IMR-90 (cell line): ENCODE measurements at regions not wholly inside any gene's neighbourhood (a gene's known extent, or its start where the extent isn't known, plus 50 kb on each side); places are given as distances from the start of the nearest gene placed in this dataset.

Experiments
- ATAC-seq: fragments of 200-7000 bp; cut with Tn5 transposase; 2 replicates; pipeline ENCODE4 v1.9.1; 2020; ENCODE audit warnings: low read depth, mild to moderate bottlenecking, moderate library complexity
- BruUV-seq: library from RNA; stranded (reverse); fragments of 400-500 nt; replicated peaks from 2 replicates; lab custom pipeline; 2021; lab: Mats Ljungman, UMichigan
- CTCF ChIA-PET: fragments of 300-600 bp; formaldehyde crosslinking; extraction: SDS; loops from one replicate; lab custom pipeline; 2021; ENCODE audit warnings: antibody characterized with exemption; lab: Yijun Ruan, JAX
- POLR2A ChIA-PET: fragments of 300-600 bp; sonication (Branson Sonifier 250); formaldehyde crosslinking; loops from one replicate; lab custom pipeline; 2022; ENCODE audit warnings: antibody characterized with exemption; ENCODE audit not compliant: unreplicated experiment; lab: Charles Lee
- DNase-seq: peaks from one replicate; pipeline ENCODE4 v3.0.0; 2013
- H2AFZ ChIP-seq: replicated peaks from 2 replicates; pipeline ENCODE3; 2013; ENCODE audit warnings: low read length, mild to moderate bottlenecking; ENCODE audit not compliant: poor library complexity
- H2AK5ac ChIP-seq: 2 replicates; pipeline ENCODE4 v1.6.1; 2013; ENCODE audit warnings: low read depth, low read length, inconsistent platforms
- H2AK9ac ChIP-seq: replicated peaks from 2 replicates; pipeline ENCODE3; 2013; ENCODE audit warnings: mild to moderate bottlenecking, low read depth, low read length, moderate library complexity; ENCODE audit not compliant: poor library complexity
- H2BK120ac ChIP-seq: 2 replicates; pipeline ENCODE4 v1.6.1; 2013; ENCODE audit warnings: low read depth, low read length, inconsistent platforms
- H2BK15ac ChIP-seq: 3 replicates; pipeline ENCODE4 v1.6.1; 2013; ENCODE audit warnings: low read depth, low read length, inconsistent platforms
- H2BK20ac ChIP-seq: 2 replicates; pipeline ENCODE4 v1.6.1; 2013; ENCODE audit warnings: low read depth, mild to moderate bottlenecking, inconsistent platforms, low read length, moderate library complexity
- H2BK5ac ChIP-seq: 2 replicates; pipeline ENCODE4 v1.6.1; 2013; ENCODE audit warnings: mild to moderate bottlenecking, low read depth, low read length, inconsistent platforms; ENCODE audit not compliant: poor library complexity, severe bottlenecking
- H3K14ac ChIP-seq: replicated peaks from 2 replicates; pipeline ENCODE4 v1.6.1; 2013; ENCODE audit warnings: low read depth, low read length, inconsistent platforms
- H3K18ac ChIP-seq: 2 replicates; pipeline ENCODE4 v1.6.1; 2013; ENCODE audit warnings: low read depth, low read length, control low read depth
- H3K23ac ChIP-seq: 2 replicates; pipeline ENCODE4 v1.6.1; 2013; ENCODE audit warnings: low read depth, low read length, inconsistent platforms
- H3K27ac ChIP-seq: 2 replicates; pipeline ENCODE4 v1.5.1; 2013; ENCODE audit warnings: mild to moderate bottlenecking, control low read depth, low read length; ENCODE audit not compliant: insufficient read depth
- H3K27me3 ChIP-seq: 2 replicates; pipeline ENCODE4 v1.6.1; 2013; ENCODE audit warnings: low read length; ENCODE audit not compliant: control insufficient read depth, insufficient read depth
- H3K36me3 ChIP-seq: 2 replicates; pipeline ENCODE4 v1.6.1; 2013; ENCODE audit warnings: low read length, mixed read lengths; ENCODE audit not compliant: control insufficient read depth, insufficient read depth
- H3K4ac ChIP-seq: 2 replicates; pipeline ENCODE4 v1.6.1; 2013; ENCODE audit warnings: low read depth, low read length, inconsistent platforms
- H3K4me1 ChIP-seq: 2 replicates; pipeline ENCODE4 v1.6.1; 2013; ENCODE audit warnings: low read length, mixed read lengths; ENCODE audit not compliant: control insufficient read depth, insufficient read depth
- H3K4me2 ChIP-seq: 2 replicates; pipeline ENCODE4 v1.6.1; 2013; ENCODE audit warnings: low read depth, mild to moderate bottlenecking, control low read depth, low read length, moderate library complexity
- H3K4me3 ChIP-seq: 2 replicates; pipeline ENCODE4 v1.5.1; 2013; ENCODE audit warnings: low read depth, mild to moderate bottlenecking, control low read depth, low read length, moderate library complexity; ENCODE audit not compliant: insufficient read depth
- H3K56ac ChIP-seq: 2 replicates; pipeline ENCODE4 v1.6.1; 2013; ENCODE audit warnings: low read length, inconsistent platforms; ENCODE audit not compliant: insufficient read depth; ENCODE audit errors: extremely low read depth
- H3K79me1 ChIP-seq, 2 experiments: 2 replicates each; pipeline ENCODE4 v1.6.1; 2013; ENCODE audit warnings: low read length in 2 of 2, inconsistent platforms in 1 of 2, low read depth in 1 of 2
- H3K9ac ChIP-seq: 2 replicates; pipeline ENCODE4 v1.6.1; 2013; ENCODE audit warnings: low read depth, low read length, control low read depth
- H3K9me1 ChIP-seq: 2 replicates; pipeline ENCODE4 v1.6.1; 2013; ENCODE audit warnings: low read length, inconsistent platforms; ENCODE audit not compliant: insufficient read depth
- H3K9me3 ChIP-seq: 2 replicates; pipeline ENCODE4 v1.6.1; 2013; ENCODE audit warnings: low read length; ENCODE audit not compliant: control insufficient read depth, insufficient read depth
- H4K20me1 ChIP-seq: 2 replicates; pipeline ENCODE4 v1.6.1; 2013; ENCODE audit warnings: low read length, inconsistent platforms; ENCODE audit not compliant: insufficient read depth
- H4K5ac ChIP-seq: 2 replicates; pipeline ENCODE4 v1.6.1; 2013; ENCODE audit warnings: mild to moderate bottlenecking, low read depth, low read length, control low read depth
- H4K8ac ChIP-seq, 2 experiments: 2 replicates each; pipeline ENCODE4 v1.6.1; 2013; ENCODE audit warnings: low read depth in 2 of 2, low read length in 2 of 2, control low read depth in 1 of 2, inconsistent platforms in 1 of 2
- H4K91ac ChIP-seq: 2 replicates; pipeline ENCODE4 v1.6.1; 2013; ENCODE audit warnings: low read depth, low read length, inconsistent platforms; ENCODE audit not compliant: insufficient read depth
- BHLHE40 ChIP-seq: fragments of 150-350 bp; IDR thresholded peaks from 2 replicates; pipeline ENCODE4 v1.6.1; 2016; ENCODE audit warnings: mild to moderate bottlenecking, low read depth, low read length
- CEBPB ChIP-seq: IDR thresholded peaks from 2 replicates; pipeline ENCODE4 v1.6.1; 2012; ENCODE audit warnings: low read depth, low read length, improper control_type of control experiment
- CHD1 ChIP-seq: IDR thresholded peaks from 2 replicates; pipeline ENCODE4 v1.6.1; 2012; ENCODE audit warnings: low read depth, low read length, improper control_type of control experiment
- CTCF ChIP-seq: conservative IDR thresholded peaks from 2 replicates; pipeline ENCODE4 v1.5.1; 2012; ENCODE audit warnings: mild to moderate bottlenecking, low read depth, low read length, improper control_type of control experiment
- ELK1 ChIP-seq: fragments of 150-350 bp; IDR thresholded peaks from 2 replicates; pipeline ENCODE4 v1.6.1; 2016; ENCODE audit warnings: low read depth, mild to moderate bottlenecking, low read length, moderate library complexity, borderline replicate concordance
- FOS ChIP-seq: fragments of 150-350 bp; IDR thresholded peaks from 2 replicates; pipeline ENCODE4 v1.6.1; 2016; ENCODE audit warnings: low read depth, low read length
- MAFK ChIP-seq: IDR thresholded peaks from 2 replicates; pipeline ENCODE4 v1.6.1; 2012; ENCODE audit warnings: low read depth, low read length, improper control_type of control experiment
- MAZ ChIP-seq: IDR thresholded peaks from 2 replicates; pipeline ENCODE4 v1.6.1; 2012; ENCODE audit warnings: low read depth, mild to moderate bottlenecking, low read length, improper control_type of control experiment, moderate library complexity, borderline replicate concordance
- MXI1 ChIP-seq: IDR thresholded peaks from 2 replicates; pipeline ENCODE4 v1.6.1; 2012; ENCODE audit warnings: low read depth, mild to moderate bottlenecking, low read length, moderate library complexity, borderline replicate concordance
- NFE2L2 ChIP-seq: fragments of 150-350 bp; IDR thresholded peaks from 2 replicates; pipeline ENCODE4 v1.6.1; 2016; ENCODE audit warnings: low read depth, mild to moderate bottlenecking, low read length
- POLR2A ChIP-seq: IDR thresholded peaks from 2 replicates; pipeline ENCODE4 v1.6.1; 2012; ENCODE audit warnings: mild to moderate bottlenecking, low read depth, low read length
- RAD21 ChIP-seq: IDR thresholded peaks from 2 replicates; pipeline ENCODE4 v1.6.1; 2012; ENCODE audit warnings: low read length, improper control_type of control experiment
- SMC3 ChIP-seq: fragments of 150-350 bp; IDR thresholded peaks from 2 replicates; pipeline ENCODE4 v1.6.1; 2016; ENCODE audit warnings: low read depth, mild to moderate bottlenecking, antibody characterized with exemption, low read length, moderate library complexity
- USF2 ChIP-seq: fragments of 150-350 bp; IDR thresholded peaks from 2 replicates; pipeline ENCODE4 v1.6.1; 2017; ENCODE audit warnings: mild to moderate bottlenecking, antibody characterized with exemption, low read length, low read depth
- WGBS, 2 experiments: methylation state at CpG; one replicate each; pipeline versions ENCODE4 v1.1.5 to v1.1.7; 2013; ENCODE audit warnings: missing lambda C conversion rate in 2 of 2; ENCODE audit not compliant: insufficient read length in 1 of 2; ENCODE audit errors: extremely low coverage in 2 of 2; 5-methylcytosine and 5-hydroxymethylcytosine counted together
- dilution Hi-C: fragments of 300-500 bp; cut with HindIII; formaldehyde crosslinking; loops from one replicate; pipeline ENCODE4 v1.14.3; 2018; ENCODE audit warnings: low sequenced_read_pairs; ENCODE audit not compliant: unreplicated experiment
- in situ Hi-C: fragments of 300-500 bp; cut with MboI; formaldehyde crosslinking; loops from 3 replicates; pipeline ENCODE4 v1.14.3; 2019; ENCODE audit warnings: low sequenced_read_pairs, inconsistent platforms, mixed read lengths
- intact Hi-C: fragments of 100-400 bp; cut with micrococcal nuclease; formaldehyde crosslinking; loops from 2 replicates; pipeline ENCODE4 v1.10.0; 2022

GRCh38 chr12:125353871-125354270 is 288.6 kb downstream of the AACS start:
- CTCF ChIA-PET, result no interaction called here

More at GRCh38 chr12:125353871-125354270, 288.6 kb downstream of the AACS start:
- no peaks in the 10 kb centered on the region for H3K9me1 ChIP-seq
- H4K5ac ChIP-seq, result no peak overlapping the region
- intact Hi-C loops, result no loop called here
- no peak overlapping the region for H3K18ac ChIP-seq
- H2AK9ac ChIP-seq, result no peak overlapping the region
- H3K4me1 ChIP-seq, result no peaks in the 10 kb centered on the region
- no peak overlapping the region for H3K56ac ChIP-seq
- no peak overlapping the region for H4K91ac ChIP-seq
- no peak overlapping the region for H3K23ac ChIP-seq
- H2BK120ac ChIP-seq, result no peak overlapping the region
- H3K27me3 ChIP-seq, result no peaks in the 10 kb centered on the region
- H3K4me3 ChIP-seq, result no peak overlapping the region
- no peak overlapping the region for H3K9ac ChIP-seq
- H2AFZ ChIP-seq, result no peak overlapping the region
- H2BK15ac ChIP-seq, result no peak overlapping the region
- dilution Hi-C loops, result no loop called here
- H2AK5ac ChIP-seq, result no peak overlapping the region
- in situ Hi-C loops, result no loop called here
- no peaks in the 10 kb centered on the region for H3K36me3 ChIP-seq
- no peak overlapping the region for H3K27ac ChIP-seq
- no peaks in the 10 kb centered on the region for H3K79me1 ChIP-seq
- DNase-seq (no peak), ATAC-seq (no peak)
- BruUV-seq, result no TSS peak
- H4K20me1 ChIP-seq, result no peaks in the 10 kb centered on the region
- no peak overlapping the region for H3K14ac ChIP-seq
- H4K8ac ChIP-seq, result no peak overlapping the region
- TF ChIP-seq ELK1, result no peak
- TF ChIP-seq BHLHE40, result no peak
- no peak for TF ChIP-seq MXI1
- TF ChIP-seq SMC3, result no peak
- TF ChIP-seq CEBPB, result no peak
- TF ChIP-seq MAZ, result no peak
- no peak for TF ChIP-seq POLR2A
- TF ChIP-seq FOS, result no peak
- TF ChIP-seq CTCF, result no peak
- no peak for TF ChIP-seq USF2
- TF ChIP-seq CHD1, result no peak
- TF ChIP-seq MAFK, result no peak
- no peak for TF ChIP-seq RAD21
- no peak for TF ChIP-seq NFE2L2
- H3K4me2 ChIP-seq, result no peak overlapping the region
- no peak overlapping the region for H2BK20ac ChIP-seq
- WGBS, 2 experiments, result no CpG with 5 or more reads among the region's 2 CpGs
- no peak overlapping the region for H2BK5ac ChIP-seq
- H3K4ac ChIP-seq, result no peak overlapping the region
- peaks cover 12% of the 10 kb centered on the region for H3K9me3 ChIP-seq
- POLR2A ChIA-PET, result no interaction called here
